Astrocyte of the cerebellum (primary cell): ENCODE measurements at regions not wholly inside any gene's neighbourhood (a gene's known extent, or its start where the extent isn't known, plus 50 kb on each side); places are given as distances from the start of the nearest gene placed in this dataset.
A peak's percentile ranks its signal among the peaks of the same experiment; 100 is the strongest.

ENCODE experiments used
- DNase-seq: peaks from one replicate; pipeline ENCODE4 v3.0.0-alpha.2; 2011; ENCODE audit warnings: low read depth
- H3K4me3 ChIP-seq: 2 replicates; pipeline ENCODE4 v1.5.1; 2011; ENCODE audit warnings: mild to moderate bottlenecking, low read depth, low read length, moderate library complexity
- CTCF ChIP-seq: IDR thresholded peaks from 2 replicates; pipeline ENCODE4 v1.5.1; 2012; ENCODE audit warnings: low read length, low read depth, moderate library complexity, mild to moderate bottlenecking; ENCODE audit errors: missing control alignments
- in situ Hi-C: cut with HindIII; loops from 2 replicates; pipeline ENCODE4 v1.10.0; 2017; ENCODE audit warnings: low sequenced_read_pairs

GRCh38 chr2:180709392-180710145, 270.8 kb upstream of the UBE2E3 start:
- no peak for TF ChIP-seq CTCF
- DNase-seq: no peak
- in situ Hi-C loops: no loop called here
- H3K4me3 ChIP-seq: no peak overlapping the region

- DNase-seq: peak; percentile 82
- no peak overlapping the region for H3K4me3 ChIP-seq
- no peak for TF ChIP-seq CTCF
- in situ Hi-C loops: no loop called here
These were observed 272.6 kb upstream of the UBE2E3 start for GRCh38 chr2:180707884-180708205.

- H3K4me3 ChIP-seq: no peak overlapping the region
- in situ Hi-C loops: no loop called here
- no peak for TF ChIP-seq CTCF
- DNase-seq: no peak
These were observed 273.1 kb upstream of the UBE2E3 start for GRCh38 chr2:180707175-180707883.

GRCh38 chr2:180706694-180707093, 273.7 kb upstream of the UBE2E3 start:
- TF ChIP-seq CTCF: no peak
- no peak for DNase-seq

GRCh38 chr2:180705551-180705950, 274.9 kb upstream of the UBE2E3 start:
- no peak for TF ChIP-seq CTCF
- DNase-seq: no peak
- H3K4me3 ChIP-seq: no peak overlapping the region
- in situ Hi-C loops: no loop called here

More at GRCh38 chr2:180706694-180707093, 273.7 kb upstream of the UBE2E3 start:
- H3K4me3 ChIP-seq: no peak overlapping the region
- in situ Hi-C loops: no loop called here

- TF ChIP-seq CTCF: no peak
- DNase-seq: no peak
- in situ Hi-C loops: no loop called here
- H3K4me3 ChIP-seq: no peak overlapping the region
These were observed 275.3 kb upstream of the UBE2E3 start for GRCh38 chr2:180705122-180705521.
